Bronchial epithelial cell (primary cell): ENCODE measurements at regions not wholly inside any gene's neighbourhood (a gene's known extent, or its start where the extent isn't known, plus 50 kb on each side); places are given as distances from the start of the nearest gene placed in this dataset.

Experiments
- DNase-seq: peaks from one replicate; pipeline ENCODE4 v3.0.0-alpha.2; 2010; ENCODE audit warnings: low read depth
- FAIRE-seq: peaks from 2 replicates; lab custom pipeline; 2011; peaks lifted over from hg19 to GRCh38; lab: Jason Lieb, UNC
- H3K27me3 ChIP-seq: 2 replicates; pipeline ENCODE4 v1.5.1; 2011; ENCODE audit warnings: low read length; ENCODE audit not compliant: control insufficient read depth, insufficient read depth
- H3K36me3 ChIP-seq: 2 replicates; pipeline ENCODE4 v1.5.1; 2011; ENCODE audit warnings: low read length; ENCODE audit not compliant: control insufficient read depth, insufficient read depth
- H3K4me3 ChIP-seq: 2 replicates; pipeline ENCODE4 v1.5.1; 2011; ENCODE audit warnings: mild to moderate bottlenecking, low read depth, low read length, control low read depth
- TF ChIP-seq, protein P1 (sequence below): IDR thresholded peaks from 2 replicates; pipeline ENCODE4 v1.5.1; 2011; ENCODE audit warnings: mild to moderate bottlenecking, moderate library complexity, low read length, control low read depth, inconsistent platforms; ENCODE audit not compliant: insufficient read depth, severe bottlenecking

- TF ChIP-seq, protein P1, sequence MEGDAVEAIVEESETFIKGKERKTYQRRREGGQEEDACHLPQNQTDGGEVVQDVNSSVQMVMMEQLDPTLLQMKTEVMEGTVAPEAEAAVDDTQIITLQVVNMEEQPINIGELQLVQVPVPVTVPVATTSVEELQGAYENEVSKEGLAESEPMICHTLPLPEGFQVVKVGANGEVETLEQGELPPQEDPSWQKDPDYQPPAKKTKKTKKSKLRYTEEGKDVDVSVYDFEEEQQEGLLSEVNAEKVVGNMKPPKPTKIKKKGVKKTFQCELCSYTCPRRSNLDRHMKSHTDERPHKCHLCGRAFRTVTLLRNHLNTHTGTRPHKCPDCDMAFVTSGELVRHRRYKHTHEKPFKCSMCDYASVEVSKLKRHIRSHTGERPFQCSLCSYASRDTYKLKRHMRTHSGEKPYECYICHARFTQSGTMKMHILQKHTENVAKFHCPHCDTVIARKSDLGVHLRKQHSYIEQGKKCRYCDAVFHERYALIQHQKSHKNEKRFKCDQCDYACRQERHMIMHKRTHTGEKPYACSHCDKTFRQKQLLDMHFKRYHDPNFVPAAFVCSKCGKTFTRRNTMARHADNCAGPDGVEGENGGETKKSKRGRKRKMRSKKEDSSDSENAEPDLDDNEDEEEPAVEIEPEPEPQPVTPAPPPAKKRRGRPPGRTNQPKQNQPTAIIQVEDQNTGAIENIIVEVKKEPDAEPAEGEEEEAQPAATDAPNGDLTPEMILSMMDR, result no peak
- Histone ChIP-seq H3K36me3 (no peaks in the 10 kb centered on the region), H3K4me3 (no peak overlapping the region), H3K27me3 (no peaks in the 10 kb centered on the region)
- FAIRE-seq (no peak), DNase-seq (peak; percentile 87)
These were observed 68.8 kb upstream of the SSBP2 start for GRCh38 chr5:81819556-81820317.

DNA sequence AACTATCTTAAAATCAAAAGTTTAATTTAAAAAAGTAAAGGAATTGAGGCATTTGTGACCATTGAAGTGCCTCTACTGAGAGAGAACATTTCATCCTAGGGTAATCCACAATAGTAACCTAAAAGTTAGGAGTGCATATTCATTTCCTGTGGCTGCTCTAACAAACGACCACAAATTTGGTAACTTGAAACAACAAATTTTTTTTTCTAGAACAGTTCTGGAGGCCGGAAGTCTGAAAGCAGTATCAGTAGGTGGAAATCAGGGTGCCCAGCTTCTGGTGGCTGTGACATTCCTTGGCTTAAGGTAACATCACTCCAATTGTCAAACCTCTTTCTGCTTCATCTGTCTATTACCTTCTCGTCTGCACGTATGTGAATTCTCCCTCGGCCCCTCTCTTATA, 67.1 kb upstream of the SSBP2 start:
- DNase-seq (no peak), FAIRE-seq (no peak)

GRCh38 chr5:81817086-81817485, 66.2 kb upstream of the SSBP2 start:
- DNase-seq (no peak), FAIRE-seq (no peak)
- TF ChIP-seq, protein P1, result no peak
- Histone ChIP-seq H3K36me3 (no peaks in the 10 kb centered on the region), H3K27me3 (no peaks in the 10 kb centered on the region), H3K4me3 (no peak overlapping the region)

More for the DNA sequence above, 67.1 kb upstream of the SSBP2 start:
- H3K36me3 ChIP-seq, result no peaks in the 10 kb centered on the region
- H3K27me3 ChIP-seq, result no peaks in the 10 kb centered on the region
- H3K4me3 ChIP-seq, result no peak overlapping the region
- TF ChIP-seq, protein P1, result no peak

DNA sequence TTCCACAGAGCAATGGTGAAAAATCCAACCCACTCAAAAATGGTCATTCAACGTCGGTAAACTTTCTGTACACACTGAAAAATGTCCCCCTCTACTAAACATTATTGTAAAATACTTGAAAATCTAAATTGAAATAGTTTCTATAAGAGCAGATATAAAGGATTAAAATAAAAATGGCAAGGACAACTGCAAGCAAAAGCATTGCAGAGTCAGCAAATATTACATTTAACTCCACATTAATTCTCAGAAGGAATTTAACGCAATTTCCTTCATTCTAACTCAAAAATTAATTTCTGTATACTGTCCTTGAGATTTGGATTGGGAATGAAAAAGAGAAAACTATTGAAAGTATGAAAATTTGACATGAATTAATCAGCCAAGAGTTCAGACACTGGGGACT, 64.4 kb upstream of the SSBP2 start:
- Histone ChIP-seq H3K27me3 (no peaks in the 10 kb centered on the region), H3K4me3 (no peak overlapping the region), H3K36me3 (no peaks in the 10 kb centered on the region)
- FAIRE-seq (no peak), DNase-seq (no peak)
- TF ChIP-seq, protein P1, result no peak

DNA sequence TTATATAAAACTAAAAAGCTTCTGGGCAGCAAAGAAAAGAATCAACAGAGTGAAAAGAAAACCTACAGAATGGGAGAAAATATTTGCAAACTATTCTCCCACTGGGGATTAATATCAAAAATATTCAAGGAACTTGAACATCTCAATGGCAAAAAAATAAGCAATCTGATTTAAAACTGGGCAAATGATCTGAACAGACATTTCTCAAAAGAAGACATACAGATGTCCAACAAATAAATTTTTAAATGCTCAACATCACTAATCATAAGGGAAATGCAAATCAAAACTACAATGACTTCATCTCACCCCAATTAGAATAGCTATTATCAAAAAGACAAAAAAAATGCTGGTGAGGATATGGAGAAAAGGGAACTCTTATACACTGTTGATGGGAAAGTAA, 57.2 kb upstream of the SSBP2 start:
- DNase-seq (no peak), FAIRE-seq (no peak)
- Histone ChIP-seq H3K4me3 (no peak overlapping the region), H3K36me3 (no peaks in the 10 kb centered on the region), H3K27me3 (no peaks in the 10 kb centered on the region)
- TF ChIP-seq, protein P1, result no peak

GRCh38 chr5:81805086-81805485, 54.2 kb upstream of the SSBP2 start:
- H3K4me3 ChIP-seq, result no peak overlapping the region
- no peaks in the 10 kb centered on the region for H3K36me3 ChIP-seq
- H3K27me3 ChIP-seq, result no peaks in the 10 kb centered on the region
- DNase-seq (no peak), FAIRE-seq (no peak)
- TF ChIP-seq, protein P1, result no peak
